Cardiac septum (tissue), 1 donor: ENCODE measurements at regions not wholly inside any gene's neighbourhood (a gene's known extent, or its start where the extent isn't known, plus 50 kb on each side); places are given as distances from the start of the nearest gene placed in this dataset.
"Not testable (repeated sequence)": the region's sequence is repeated elsewhere in the genome, so short reads cannot be mapped to it uniquely, and the experiment has no call there.

Source experiments
- DNase-seq: peaks from one replicate; pipeline ENCODE4 v3.0.0-alpha.2; 2020; ENCODE audit warnings: low spot score
- intact Hi-C: fragments of 100-400 bp; cut with DNase I; formaldehyde crosslinking; loops from one replicate; pipeline ENCODE4 v1.14.0; 2022
- donor health status: DM: no; HTN: no; CAD: no.

GRCh38 chrX:22740836-22741235, 258.9 kb upstream of the DDX53 start:
- intact Hi-C loops, result no loop called here
- no peak for DNase-seq

- intact Hi-C loops, result no loop called here
- no peak for DNase-seq
Measured at GRCh38 chrX:22742174-22742573, 257.6 kb upstream of the DDX53 start.

- no peak for DNase-seq
- intact Hi-C loops, result no loop called here
Measured at GRCh38 chrX:22746081-22746480, 253.7 kb upstream of the DDX53 start.

- peak; percentile 60 for DNase-seq
- intact Hi-C loops, result no loop called here
Measured at GRCh38 chrX:22748093-22748999, 251.4 kb upstream of the DDX53 start.

- intact Hi-C loops, result no loop called here
- no peak for DNase-seq
Measured at GRCh38 chrX:22758807-22759481, 240.8 kb upstream of the DDX53 start.

- intact Hi-C loops, result no loop called here
Measured at GRCh38 chrX:22760513-22761057, 239.2 kb upstream of the DDX53 start.

GRCh38 chrX:22788221-22788620, 211.5 kb upstream of the DDX53 start:
- no peak for DNase-seq
- intact Hi-C loops, result no loop called here

More at GRCh38 chrX:22760513-22761057, 239.2 kb upstream of the DDX53 start:
- no peak for DNase-seq

- intact Hi-C loops, result no loop called here
- DNase-seq, result no peak
Measured at GRCh38 chrX:22795671-22796070, 204.1 kb upstream of the DDX53 start.

GRCh38 chrX:22800360-22800759, 199.4 kb upstream of the DDX53 start:
- intact Hi-C loops, result no loop called here
- DNase-seq, result no peak

GRCh38 chrX:22800806-22801205, 199.0 kb upstream of the DDX53 start:
- intact Hi-C loops, result no loop called here
- no peak for DNase-seq

GRCh38 chrX:22803353-22803752, 196.4 kb upstream of the DDX53 start:
- intact Hi-C loops, result no loop called here
- no peak for DNase-seq

GRCh38 chrX:22810876-22811275, 188.9 kb upstream of the DDX53 start:
- DNase-seq, result no peak
- intact Hi-C loops, result no loop called here

- no peak for DNase-seq
- intact Hi-C loops, result no loop called here
Measured at GRCh38 chrX:22818061-22818460, 181.7 kb upstream of the DDX53 start.

GRCh38 chrX:22855693-22856092, 144.1 kb upstream of the DDX53 start:
- intact Hi-C loops, result no loop called here
- no peak for DNase-seq

GRCh38 chrX:22859642-22860041, 140.1 kb upstream of the DDX53 start:
- DNase-seq, result no peak
- intact Hi-C loops, result no loop called here

GRCh38 chrX:22866801-22867200, 133.0 kb upstream of the DDX53 start:
- intact Hi-C loops, DNase-seq: not testable (repeated sequence)

GRCh38 chrX:22882543-22882942, 117.2 kb upstream of the DDX53 start:
- no peak for DNase-seq
- intact Hi-C loops, result no loop called here

GRCh38 chrX:22889819-22890218, 109.9 kb upstream of the DDX53 start:
- intact Hi-C loops, result no loop called here
- DNase-seq, result no peak

GRCh38 chrX:22912616-22913015, 87.1 kb upstream of the DDX53 start:
- intact Hi-C loops, result no loop called here
- DNase-seq, result no peak

GRCh38 chrX:22922961-22923360, 76.8 kb upstream of the DDX53 start:
- DNase-seq, result no peak
- intact Hi-C loops, result no loop called here

- intact Hi-C loops, result no loop called here
Measured at GRCh38 chrX:22934640-22935039, 65.1 kb upstream of the DDX53 start.

More at GRCh38 chrX:22934640-22935039, 65.1 kb upstream of the DDX53 start:
- DNase-seq, result no peak
